ENCODE measurements at regions not wholly inside any gene's neighbourhood (a gene's known extent, or its start where the extent isn't known, plus 50 kb on each side); places are given as distances from the start of the nearest gene placed in this dataset.

- H3K4me1 ChIP-seq (ENCODE audit: insufficient read depth, low read length, poor library complexity, severe bottlenecking): no peaks in the 10 kb centered on the region
- no peak overlapping the region for H2AFZ ChIP-seq (ENCODE audit: low read length)
- H4K20me1 ChIP-seq (ENCODE audit: insufficient read depth, low read length): no peaks in the 10 kb centered on the region
- H3K79me2 ChIP-seq (ENCODE audit: insufficient read depth, low read depth, low read length): no peaks in the 10 kb centered on the region
- TF ChIP-seq CTCF (conservative IDR thresholded peaks at IDR 0.05; ENCODE audit: low read length) (no peak), EZH2phosphoT487 (IDR thresholded peaks at IDR 0.05; ENCODE audit: borderline replicate concordance, low read depth, low read length) (no peak)
- no peak for DNase-seq (ENCODE audit: low spot score)
- intact Hi-C loops (cut with micrococcal nuclease; ENCODE audit: unreplicated experiment): no loop called here
- H3K36me3 ChIP-seq (ENCODE audit: insufficient read depth, low read length): no peaks in the 10 kb centered on the region
- no TSS peak for BruUV-seq (replicated peaks)
- ChIA-PET POLR2A (no interaction called here), CTCF (ENCODE audit: unreplicated experiment) (no interaction called here)
- no peak overlapping the region for H3K4me2 ChIP-seq (ENCODE audit: low read length)
- no peak overlapping the region for H3K27ac ChIP-seq (ENCODE audit: low read depth, low read length, poor library complexity, severe bottlenecking)
- H3K9me2 ChIP-seq (ENCODE audit: insufficient read depth, low read length): no peaks in the 10 kb centered on the region
- no peaks in the 10 kb centered on the region for H3K9me3 ChIP-seq (ENCODE audit: low read length)
- no peak overlapping the region for H3K4me3 ChIP-seq (ENCODE audit: low read depth, low read length, poor library complexity, severe bottlenecking)
Measured at GRCh38 chr4:66606908-66607307, 936.6 kb upstream of the EPHA5 start.

DNA sequence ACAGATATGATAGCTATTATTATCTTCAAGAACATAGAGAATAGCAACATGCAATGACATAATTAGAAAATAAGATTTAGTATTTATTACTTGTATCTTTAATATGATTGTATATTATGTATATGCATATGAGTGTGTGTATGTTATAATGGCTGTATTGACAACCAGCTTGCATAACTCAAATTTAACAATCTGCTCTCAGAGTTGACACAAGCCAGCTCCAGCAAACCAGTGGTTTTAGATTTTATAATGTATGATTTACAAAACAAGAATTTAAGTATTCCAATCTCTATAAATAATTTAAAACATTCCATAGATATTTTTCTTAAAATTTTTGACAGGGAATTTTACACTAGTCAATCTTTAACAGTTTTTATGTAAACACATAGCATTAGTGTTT lies 935.9 kb upstream of the EPHA5 start:
- no TSS peak for BruUV-seq (replicated peaks)
- Histone ChIP-seq H3K4me1 (ENCODE audit: insufficient read depth, low read length, poor library complexity, severe bottlenecking) (no peaks in the 10 kb centered on the region), H3K9me2 (ENCODE audit: insufficient read depth, low read length) (no peaks in the 10 kb centered on the region), H3K9me3 (ENCODE audit: low read length) (no peaks in the 10 kb centered on the region), H4K20me1 (ENCODE audit: insufficient read depth, low read length) (no peaks in the 10 kb centered on the region), H3K27ac (ENCODE audit: low read depth, low read length, poor library complexity, severe bottlenecking) (no peak overlapping the region), H3K4me2 (ENCODE audit: low read length) (no peak overlapping the region), H3K36me3 (ENCODE audit: insufficient read depth, low read length) (no peaks in the 10 kb centered on the region), H3K4me3 (ENCODE audit: low read depth, low read length, poor library complexity, severe bottlenecking) (no peak overlapping the region), H3K79me2 (ENCODE audit: insufficient read depth, low read depth, low read length) (no peaks in the 10 kb centered on the region), H2AFZ (ENCODE audit: low read length) (no peak overlapping the region)
- POLR2A ChIA-PET: no interaction called here
- intact Hi-C loops (cut with micrococcal nuclease; ENCODE audit: unreplicated experiment): no loop called here
- DNase-seq (ENCODE audit: low spot score): no peak
- TF ChIP-seq EZH2phosphoT487 (IDR thresholded peaks at IDR 0.05; ENCODE audit: borderline replicate concordance, low read depth, low read length) (no peak), CTCF (conservative IDR thresholded peaks at IDR 0.05; ENCODE audit: low read length) (no peak)
- CTCF ChIA-PET (ENCODE audit: unreplicated experiment): no interaction called here

DNA sequence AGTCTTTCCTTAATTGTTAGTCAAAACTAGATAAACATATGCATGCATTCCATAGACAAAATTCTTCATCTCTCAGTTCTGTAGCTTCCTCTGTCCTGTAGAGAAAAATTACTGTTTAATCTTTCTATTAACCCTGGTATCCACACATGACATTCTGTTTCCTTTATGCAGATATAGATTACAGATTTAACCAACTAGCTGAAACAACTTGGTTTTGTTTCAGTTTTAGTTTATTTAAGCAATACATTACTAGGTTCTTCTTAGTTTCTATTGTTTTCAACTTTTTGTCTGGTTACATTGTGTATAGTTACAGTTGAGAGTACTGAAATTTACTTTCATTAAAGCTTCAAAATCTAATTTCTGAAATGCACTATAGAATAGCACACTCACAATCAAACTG lies 933.9 kb upstream of the EPHA5 start:
- DNase-seq (ENCODE audit: low spot score): no peak
- Histone ChIP-seq H3K4me3 (ENCODE audit: low read depth, low read length, poor library complexity, severe bottlenecking) (no peak overlapping the region), H3K9me2 (ENCODE audit: insufficient read depth, low read length) (no peaks in the 10 kb centered on the region), H3K27ac (ENCODE audit: low read depth, low read length, poor library complexity, severe bottlenecking) (no peak overlapping the region), H3K79me2 (ENCODE audit: insufficient read depth, low read depth, low read length) (no peaks in the 10 kb centered on the region), H3K4me2 (ENCODE audit: low read length) (no peak overlapping the region), H3K4me1 (ENCODE audit: insufficient read depth, low read length, poor library complexity, severe bottlenecking) (no peaks in the 10 kb centered on the region), H3K36me3 (ENCODE audit: insufficient read depth, low read length) (no peaks in the 10 kb centered on the region), H3K9me3 (ENCODE audit: low read length) (no peaks in the 10 kb centered on the region), H4K20me1 (ENCODE audit: insufficient read depth, low read length) (no peaks in the 10 kb centered on the region), H2AFZ (ENCODE audit: low read length) (no peak overlapping the region)
- no TSS peak for BruUV-seq (replicated peaks)
- ChIA-PET CTCF (ENCODE audit: unreplicated experiment) (no interaction called here), POLR2A (no interaction called here)
- intact Hi-C loops (cut with micrococcal nuclease; ENCODE audit: unreplicated experiment): no loop called here
- TF ChIP-seq EZH2phosphoT487 (IDR thresholded peaks at IDR 0.05; ENCODE audit: borderline replicate concordance, low read depth, low read length): no peak
- TF ChIP-seq CTCF (conservative IDR thresholded peaks at IDR 0.05; ENCODE audit: low read length): no peak

Data from OCI-LY7 (cell line).